ENCODE measurements at regions not wholly inside any gene's neighbourhood (a gene's known extent, or its start where the extent isn't known, plus 50 kb on each side); places are given as distances from the start of the nearest gene placed in this dataset.

GRCh38 chr20:54345301-54345724 is 130.1 kb upstream of the DOK5 start:
- TF ChIP-seq, protein P1, sequence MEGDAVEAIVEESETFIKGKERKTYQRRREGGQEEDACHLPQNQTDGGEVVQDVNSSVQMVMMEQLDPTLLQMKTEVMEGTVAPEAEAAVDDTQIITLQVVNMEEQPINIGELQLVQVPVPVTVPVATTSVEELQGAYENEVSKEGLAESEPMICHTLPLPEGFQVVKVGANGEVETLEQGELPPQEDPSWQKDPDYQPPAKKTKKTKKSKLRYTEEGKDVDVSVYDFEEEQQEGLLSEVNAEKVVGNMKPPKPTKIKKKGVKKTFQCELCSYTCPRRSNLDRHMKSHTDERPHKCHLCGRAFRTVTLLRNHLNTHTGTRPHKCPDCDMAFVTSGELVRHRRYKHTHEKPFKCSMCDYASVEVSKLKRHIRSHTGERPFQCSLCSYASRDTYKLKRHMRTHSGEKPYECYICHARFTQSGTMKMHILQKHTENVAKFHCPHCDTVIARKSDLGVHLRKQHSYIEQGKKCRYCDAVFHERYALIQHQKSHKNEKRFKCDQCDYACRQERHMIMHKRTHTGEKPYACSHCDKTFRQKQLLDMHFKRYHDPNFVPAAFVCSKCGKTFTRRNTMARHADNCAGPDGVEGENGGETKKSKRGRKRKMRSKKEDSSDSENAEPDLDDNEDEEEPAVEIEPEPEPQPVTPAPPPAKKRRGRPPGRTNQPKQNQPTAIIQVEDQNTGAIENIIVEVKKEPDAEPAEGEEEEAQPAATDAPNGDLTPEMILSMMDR (IDR thresholded peaks at IDR 0.05), result no peak
- TF ChIP-seq RFX5 (IDR thresholded peaks at IDR 0.05; ENCODE audit: low read length) (no peak), MXI1 (IDR thresholded peaks at IDR 0.05; ENCODE audit: low read depth, low read length) (no peak), FOXM1 (IDR thresholded peaks at IDR 0.05; ENCODE audit: low read depth) (peak; percentile 69; the same call in 1 of the 2 replicates), EP300 (IDR thresholded peaks at IDR 0.05; ENCODE audit: borderline replicate concordance in 1 of 2, low read depth in 1 of 2, low read length in 1 of 2) (peak; percentile 41 to 92; a peak in 3 of 4 replicates), POLR2AphosphoS5 (IDR thresholded peaks at IDR 0.05; ENCODE audit: low read depth, low read length) (peak; percentile 50; the same call in 1 of the 2 replicates), EZH2phosphoT487 (IDR thresholded peaks at IDR 0.05; ENCODE audit: borderline replicate concordance, low read depth) (no peak), USF2 (IDR thresholded peaks at IDR 0.05; ENCODE audit: borderline replicate concordance, low read depth, low read length) (no peak), RAD21 (IDR thresholded peaks at IDR 0.05; ENCODE audit: low read length) (no peak)
- TF ChIP-seq, protein P2, sequence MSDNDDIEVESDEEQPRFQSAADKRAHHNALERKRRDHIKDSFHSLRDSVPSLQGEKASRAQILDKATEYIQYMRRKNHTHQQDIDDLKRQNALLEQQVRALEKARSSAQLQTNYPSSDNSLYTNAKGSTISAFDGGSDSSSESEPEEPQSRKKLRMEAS (IDR thresholded peaks at IDR 0.05; ENCODE audit: low read depth), result no peak

All from SK-N-SH (cell line).